ENCODE measurements at regions not wholly inside any gene's neighbourhood (a gene's known extent, or its start where the extent isn't known, plus 50 kb on each side); places are given as distances from the start of the nearest gene placed in this dataset.
A peak's percentile ranks its signal among the peaks of the same experiment; 100 is the strongest.
"Not testable (repeated sequence)": the region's sequence is repeated elsewhere in the genome, so short reads cannot be mapped to it uniquely, and the experiment has no call there.

DNA sequence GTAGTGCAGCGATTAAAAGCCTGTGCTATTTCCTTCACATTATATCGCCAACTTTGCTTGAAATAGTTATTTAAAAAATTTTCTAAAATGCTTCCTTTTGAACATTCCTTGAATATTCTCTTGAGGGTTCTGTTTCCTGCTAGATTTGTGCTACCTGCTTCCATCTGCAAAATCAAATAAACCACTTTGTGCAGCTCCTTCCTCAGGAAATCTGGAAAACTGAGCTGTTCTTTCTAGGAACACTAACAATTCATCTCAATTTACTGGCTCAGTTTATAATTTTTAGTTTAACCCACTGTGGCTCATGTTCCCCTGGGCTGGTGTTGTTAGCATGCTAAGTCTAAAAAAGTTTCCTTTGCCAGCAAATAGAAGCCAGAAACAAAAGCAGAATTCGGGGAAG is 88.1 kb upstream of the LCORL start:
- Histone ChIP-seq H3K4me1 (no peaks in the 10 kb centered on the region), H3K36me3 (replicated peaks in 1 of 2; ENCODE audit: insufficient read depth in 1 of 2, low read depth in 2 of 2) (no peaks in the 10 kb centered on the region), H3K27me3 (no peaks in the 10 kb centered on the region), H3K27ac (no peak overlapping the region), H3K9me3 (no peaks in the 10 kb centered on the region), H3K4me3 (no peak overlapping the region)
- no peak for ATAC-seq
- intact Hi-C loops (cut with DNase I): no loop called here
- DNase-seq: no peak
- 48 to 57% methylated on average over 3 of the region's 3 CpGs for WGBS, 2 donors
- TF ChIP-seq, protein P1, sequence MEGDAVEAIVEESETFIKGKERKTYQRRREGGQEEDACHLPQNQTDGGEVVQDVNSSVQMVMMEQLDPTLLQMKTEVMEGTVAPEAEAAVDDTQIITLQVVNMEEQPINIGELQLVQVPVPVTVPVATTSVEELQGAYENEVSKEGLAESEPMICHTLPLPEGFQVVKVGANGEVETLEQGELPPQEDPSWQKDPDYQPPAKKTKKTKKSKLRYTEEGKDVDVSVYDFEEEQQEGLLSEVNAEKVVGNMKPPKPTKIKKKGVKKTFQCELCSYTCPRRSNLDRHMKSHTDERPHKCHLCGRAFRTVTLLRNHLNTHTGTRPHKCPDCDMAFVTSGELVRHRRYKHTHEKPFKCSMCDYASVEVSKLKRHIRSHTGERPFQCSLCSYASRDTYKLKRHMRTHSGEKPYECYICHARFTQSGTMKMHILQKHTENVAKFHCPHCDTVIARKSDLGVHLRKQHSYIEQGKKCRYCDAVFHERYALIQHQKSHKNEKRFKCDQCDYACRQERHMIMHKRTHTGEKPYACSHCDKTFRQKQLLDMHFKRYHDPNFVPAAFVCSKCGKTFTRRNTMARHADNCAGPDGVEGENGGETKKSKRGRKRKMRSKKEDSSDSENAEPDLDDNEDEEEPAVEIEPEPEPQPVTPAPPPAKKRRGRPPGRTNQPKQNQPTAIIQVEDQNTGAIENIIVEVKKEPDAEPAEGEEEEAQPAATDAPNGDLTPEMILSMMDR (IDR thresholded peaks at IDR 0.05): no peak
- no peak for TF ChIP-seq POLR2A (IDR thresholded peaks at IDR 0.05)

DNA sequence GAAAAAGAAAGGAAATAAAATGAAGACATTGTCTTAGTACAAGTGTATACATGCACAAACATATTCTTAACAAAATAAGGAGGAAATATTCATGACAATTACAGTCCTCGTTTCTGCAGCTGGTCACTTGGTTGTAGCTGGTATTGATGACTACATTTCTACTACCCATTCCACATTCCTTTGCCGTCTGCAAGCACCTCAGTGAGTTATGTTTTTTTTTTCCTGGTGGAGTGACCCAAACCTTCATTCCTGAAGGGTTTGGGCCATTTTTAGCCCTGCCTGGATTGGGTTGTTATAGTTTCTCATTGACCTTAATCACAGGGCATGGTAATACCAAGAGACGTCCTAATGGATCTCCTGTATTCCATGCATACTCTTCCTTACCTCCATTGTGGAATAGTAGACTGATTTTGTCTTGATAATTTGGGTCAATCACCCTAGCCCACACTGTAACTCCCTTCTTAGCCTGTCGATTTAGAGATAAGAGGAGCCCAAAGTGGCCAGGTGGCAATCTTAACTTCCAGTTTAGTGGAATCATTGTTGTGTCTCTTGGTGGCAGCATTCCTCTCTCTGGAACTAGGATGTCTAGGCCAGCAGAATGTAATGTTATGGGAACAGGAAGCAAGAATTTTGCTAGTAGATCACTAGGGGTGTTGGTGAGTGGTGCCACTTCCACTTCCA is 86.4 kb upstream of the LCORL start:
- H3K36me3 ChIP-seq (replicated peaks in 1 of 2; ENCODE audit: insufficient read depth in 1 of 2, low read depth in 2 of 2); H3K4me3 ChIP-seq; H3K4me1 ChIP-seq; H3K27ac ChIP-seq; H3K27me3 ChIP-seq; ATAC-seq; DNase-seq; H3K9me3 ChIP-seq; intact Hi-C loops (cut with DNase I): not testable (repeated sequence)
- WGBS, 2 donors: 62 to 64% methylated on average over 4 of the region's 4 CpGs

DNA sequence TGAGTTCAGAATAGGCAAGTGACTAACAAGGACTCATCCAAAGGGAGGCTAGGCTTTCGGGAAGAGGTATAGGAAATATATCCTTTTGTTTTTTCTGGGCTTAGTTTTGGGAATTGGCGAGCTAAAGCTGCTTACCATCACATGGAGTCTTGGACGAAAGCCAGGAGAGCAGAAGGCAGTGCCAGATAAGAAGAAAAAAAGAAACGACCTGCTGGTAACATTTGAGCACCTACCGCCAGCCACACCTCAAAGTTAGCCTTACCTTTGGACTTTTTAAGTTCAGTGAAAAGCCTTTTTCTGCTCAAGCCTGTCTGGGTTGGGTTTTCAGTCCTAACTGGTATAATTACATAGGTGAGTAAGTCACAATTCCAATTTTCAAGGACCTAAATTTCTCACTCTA is 85.1 kb upstream of the LCORL start:
- H3K4me1 ChIP-seq: no peaks in the 10 kb centered on the region
- ATAC-seq: no peak
- H3K27ac ChIP-seq: no peak overlapping the region
- no peaks in the 10 kb centered on the region for H3K9me3 ChIP-seq
- WGBS, 2 donors: 23 to 33% methylated on average over 5 of the region's 5 CpGs
- no peaks in the 10 kb centered on the region for H3K36me3 ChIP-seq (replicated peaks in 1 of 2; ENCODE audit: insufficient read depth in 1 of 2, low read depth in 2 of 2)
- intact Hi-C loops (cut with DNase I): no loop called here
- no peak overlapping the region for H3K4me3 ChIP-seq
- TF ChIP-seq, protein P1 (IDR thresholded peaks at IDR 0.05): no peak
- no peak for TF ChIP-seq POLR2A (IDR thresholded peaks at IDR 0.05)
- no peaks in the 10 kb centered on the region for H3K27me3 ChIP-seq
- peak in 2 of 4 donors; percentile 10 to 17 for DNase-seq

DNA sequence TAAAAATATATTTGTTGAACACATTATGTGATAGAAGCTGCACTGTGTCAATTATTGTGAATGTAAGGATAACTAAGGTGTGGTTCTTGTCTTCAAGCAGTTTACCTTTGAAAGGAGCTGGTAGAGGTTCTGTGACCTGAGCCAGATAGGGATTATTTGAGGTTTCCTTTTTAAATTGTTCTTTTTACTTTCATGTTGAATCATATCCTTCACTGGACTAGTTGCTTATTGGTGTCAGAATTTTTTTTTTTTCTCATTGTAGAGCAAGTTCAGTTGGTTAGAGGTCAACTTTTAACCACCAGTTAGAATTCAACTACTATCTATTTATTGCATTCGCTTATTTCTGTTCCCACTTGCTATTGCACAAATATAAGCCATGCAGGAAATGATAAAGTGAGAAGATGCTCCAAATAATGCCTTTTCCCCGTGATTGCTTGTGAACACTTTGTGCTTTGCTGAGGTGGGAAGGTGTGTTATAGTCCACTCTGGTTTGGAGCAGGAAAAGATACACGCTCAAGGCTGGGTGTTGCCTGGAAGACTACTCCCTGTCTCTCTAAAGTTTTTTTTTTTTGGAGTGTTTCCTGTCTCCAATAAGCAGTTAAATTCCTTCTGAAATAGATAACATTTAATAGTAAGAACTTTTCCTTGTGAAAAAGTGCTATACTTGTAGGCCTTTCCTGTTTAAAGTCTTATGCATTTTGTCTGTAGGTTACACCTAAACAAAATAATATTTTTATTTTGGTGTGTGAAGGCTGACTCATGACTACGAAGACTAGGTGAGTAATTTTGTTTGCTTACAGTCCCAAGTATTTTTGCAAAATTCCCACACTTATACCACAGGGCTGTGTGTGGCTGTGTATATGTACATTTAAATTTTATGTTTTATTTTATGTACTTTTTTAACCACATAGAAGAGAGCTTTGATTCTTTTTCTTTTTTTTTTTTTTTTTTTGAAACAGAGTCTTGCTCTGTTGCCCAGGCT is 83.8 kb upstream of the LCORL start:
- TF ChIP-seq POLR2A (IDR thresholded peaks at IDR 0.05): no peak
- TF ChIP-seq, protein P1 (IDR thresholded peaks at IDR 0.05): no peak
- H3K27ac ChIP-seq: no peak overlapping the region
- H3K36me3 ChIP-seq (replicated peaks in 1 of 2; ENCODE audit: insufficient read depth in 1 of 2, low read depth in 2 of 2): no peaks in the 10 kb centered on the region
- H3K27me3 ChIP-seq: no peaks in the 10 kb centered on the region
- H3K4me1 ChIP-seq: no peaks in the 10 kb centered on the region
- 64 to 73% methylated on average over 4 of the region's 4 CpGs for WGBS, 2 donors
- H3K9me3 ChIP-seq: no peaks in the 10 kb centered on the region
- no peak overlapping the region for H3K4me3 ChIP-seq
- DNase-seq (no peak), ATAC-seq (no peak)
- intact Hi-C loops (cut with DNase I): no loop called here

DNA sequence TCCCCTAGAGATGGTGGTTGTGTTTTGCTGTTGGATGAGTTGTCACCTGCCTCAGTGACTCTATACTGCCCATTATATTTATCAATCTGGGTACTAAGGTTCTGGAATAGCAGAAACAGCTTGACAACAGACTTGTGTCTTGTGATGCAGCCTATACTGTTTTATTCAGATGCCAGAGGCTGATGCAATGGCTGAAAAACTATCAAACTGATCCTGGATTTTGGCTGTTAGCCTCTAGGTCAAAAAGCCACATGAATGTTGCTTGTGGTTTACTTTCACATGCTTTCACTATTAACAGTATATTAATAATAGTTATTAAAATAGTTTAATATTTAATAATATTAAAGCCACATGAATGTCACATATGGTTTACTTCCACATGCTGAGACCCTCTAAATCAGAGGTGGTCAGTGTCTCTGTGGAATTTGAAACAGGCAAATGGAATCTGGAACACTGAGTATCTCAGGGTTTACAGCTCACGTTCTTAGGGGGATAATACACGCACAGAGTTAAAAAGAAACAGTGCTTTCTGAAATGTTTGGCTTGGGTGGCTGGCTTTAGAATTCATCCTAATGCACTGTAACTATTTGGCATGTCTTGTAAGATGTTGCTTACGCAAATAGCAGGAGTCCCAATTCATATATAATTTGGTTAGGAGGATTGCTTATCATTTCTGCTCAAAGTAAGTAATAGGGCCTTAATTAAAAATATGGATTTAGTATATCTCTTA is 82.5 kb upstream of the LCORL start:
- H3K27ac ChIP-seq: no peak overlapping the region
- ATAC-seq (no peak), DNase-seq (no peak)
- no peak overlapping the region for H3K4me3 ChIP-seq
- TF ChIP-seq POLR2A (IDR thresholded peaks at IDR 0.05): no peak
- TF ChIP-seq, protein P1 (IDR thresholded peaks at IDR 0.05): no peak
- H3K9me3 ChIP-seq: no peaks in the 10 kb centered on the region
- 73 to 75% methylated on average over 3 of the region's 3 CpGs for WGBS, 2 donors
- intact Hi-C loops (cut with DNase I): no loop called here
- H3K4me1 ChIP-seq: no peaks in the 10 kb centered on the region
- no peaks in the 10 kb centered on the region for H3K27me3 ChIP-seq
- H3K36me3 ChIP-seq (replicated peaks in 1 of 2; ENCODE audit: insufficient read depth in 1 of 2, low read depth in 2 of 2): no peaks in the 10 kb centered on the region
